Fibroblast of peridontal ligament (primary cell): ENCODE measurements at regions not wholly inside any gene's neighbourhood (a gene's known extent, or its start where the extent isn't known, plus 50 kb on each side); places are given as distances from the start of the nearest gene placed in this dataset.
"Not testable (repeated sequence)": the region's sequence is repeated elsewhere in the genome, so short reads cannot be mapped to it uniquely, and the experiment has no call there.

Source experiments
- DNase-seq: peaks from one replicate; pipeline ENCODE4 v3.0.0-alpha.2; 2010; ENCODE audit errors: extremely low read depth

- peak; percentile 57 for DNase-seq
Observed at GRCh38 chr14:83826838-83827237, 1703.1 kb upstream of the FLRT2 start.

GRCh38 chr14:83827383-83827782 is 1702.6 kb upstream of the FLRT2 start:
- DNase-seq, result peak; percentile 4

GRCh38 chr14:83828406-83828805 is 1701.5 kb upstream of the FLRT2 start:
- peak; percentile 1 for DNase-seq

- DNase-seq, result no peak
Observed at GRCh38 chr14:83830316-83830715, 1699.6 kb upstream of the FLRT2 start.

- DNase-seq, result peak; percentile 2
Observed at GRCh38 chr14:83838226-83838625, 1691.7 kb upstream of the FLRT2 start.

GRCh38 chr14:83842547-83842946 is 1687.4 kb upstream of the FLRT2 start:
- DNase-seq, result no peak

GRCh38 chr14:83847102-83847501 is 1682.8 kb upstream of the FLRT2 start:
- DNase-seq, result no peak

GRCh38 chr14:83850092-83850491 is 1679.9 kb upstream of the FLRT2 start:
- DNase-seq, result no peak

- DNase-seq, result no peak
Observed at GRCh38 chr14:83856334-83856733, 1673.6 kb upstream of the FLRT2 start.

GRCh38 chr14:83860631-83861155 is 1669.3 kb upstream of the FLRT2 start:
- DNase-seq, result no peak

- no peak for DNase-seq
Observed at GRCh38 chr14:83863042-83863774, 1666.7 kb upstream of the FLRT2 start.

GRCh38 chr14:83864106-83864505 is 1665.8 kb upstream of the FLRT2 start:
- DNase-seq, result no peak

GRCh38 chr14:83867566-83868225 is 1662.2 kb upstream of the FLRT2 start:
- no peak for DNase-seq

GRCh38 chr14:83870546-83871270 is 1659.2 kb upstream of the FLRT2 start:
- no peak for DNase-seq

- DNase-seq, result no peak
Observed at GRCh38 chr14:83873669-83874068, 1656.3 kb upstream of the FLRT2 start.

GRCh38 chr14:83874662-83875061 is 1655.3 kb upstream of the FLRT2 start:
- peak; percentile 32 for DNase-seq

GRCh38 chr14:83883732-83884131 is 1646.2 kb upstream of the FLRT2 start:
- no peak for DNase-seq

GRCh38 chr14:83885837-83886293 is 1644.1 kb upstream of the FLRT2 start:
- no peak for DNase-seq

- DNase-seq, result peak; percentile 17
Observed at GRCh38 chr14:83887866-83888265, 1642.1 kb upstream of the FLRT2 start.

GRCh38 chr14:83893447-83893846 is 1636.5 kb upstream of the FLRT2 start:
- DNase-seq, result no peak

- peak; percentile 8 for DNase-seq
Observed at GRCh38 chr14:83894568-83894967, 1635.4 kb upstream of the FLRT2 start.

GRCh38 chr14:83898558-83898957 is 1631.4 kb upstream of the FLRT2 start:
- DNase-seq, result not testable (repeated sequence)
